Progenitor cell of endocrine pancreas (in vitro differentiated cells): ENCODE measurements at regions not wholly inside any gene's neighbourhood (a gene's known extent, or its start where the extent isn't known, plus 50 kb on each side); places are given as distances from the start of the nearest gene placed in this dataset.

Experiments used
- DNase-seq: peaks from one replicate; pipeline ENCODE4 v3.0.0; 2021; ENCODE audit warnings: low spot score; ENCODE audit not compliant: unreplicated experiment
- H3K27ac Mint-ChIP-seq: 2 replicates; pipeline ENCODE4 v1.8.0; 2021; ENCODE audit warnings: mild to moderate bottlenecking, moderate library complexity, mixed read lengths
- H3K27me3 Mint-ChIP-seq: 2 replicates; pipeline ENCODE4 v1.8.0; 2021; ENCODE audit warnings: mixed read lengths
- H3K36me3 Mint-ChIP-seq: 2 replicates; pipeline ENCODE4 v1.8.0; 2022; ENCODE audit warnings: mixed read lengths; ENCODE audit not compliant: insufficient read depth
- H3K4me1 Mint-ChIP-seq: 2 replicates; pipeline ENCODE4 v1.8.0; 2021; ENCODE audit warnings: low read depth, mixed read lengths
- H3K4me3 Mint-ChIP-seq: 2 replicates; pipeline ENCODE4 v1.8.0; 2021; ENCODE audit warnings: low read depth, mild to moderate bottlenecking, moderate library complexity, mixed read lengths
- H3K9me3 Mint-ChIP-seq: 2 replicates; pipeline ENCODE4 v1.8.0; 2021; ENCODE audit warnings: low read depth, mixed read lengths
- CTCF ChIP-seq: fragments of 200-600 bp; sonication (generic); IDR thresholded peaks from one replicate; pipeline ENCODE4 v1.5.0; 2021; ENCODE audit warnings: antibody characterized with exemption, mild to moderate bottlenecking; ENCODE audit not compliant: unreplicated experiment

- Mint-ChIP-seq H3K27me3 (no peaks in the 10 kb centered on the region), H3K36me3 (no peaks in the 10 kb centered on the region), H3K4me1 (peaks cover 7% of the 10 kb centered on the region), H3K27ac (no peak overlapping the region), H3K4me3 (no peak overlapping the region), H3K9me3 (no peaks in the 10 kb centered on the region)
- no peak for TF ChIP-seq CTCF
- no peak for DNase-seq
Observed at GRCh38 chr9:31608881-31609280, 775.6 kb upstream of the ACO1 start.

GRCh38 chr9:31612336-31613030 lies 772.0 kb upstream of the ACO1 start:
- no peaks in the 10 kb centered on the region for H3K27me3 Mint-ChIP-seq
- no peak overlapping the region for H3K4me3 Mint-ChIP-seq
- H3K9me3 Mint-ChIP-seq: no peaks in the 10 kb centered on the region
- H3K4me1 Mint-ChIP-seq: peaks cover 18% of the 10 kb centered on the region
- no peak for DNase-seq
- H3K36me3 Mint-ChIP-seq: no peaks in the 10 kb centered on the region
- TF ChIP-seq CTCF: no peak
- no peak overlapping the region for H3K27ac Mint-ChIP-seq

- no peak overlapping the region for H3K27ac Mint-ChIP-seq
- no peak for DNase-seq
- no peaks in the 10 kb centered on the region for H3K9me3 Mint-ChIP-seq
- peaks cover 14% of the 10 kb centered on the region for H3K4me1 Mint-ChIP-seq
- no peaks in the 10 kb centered on the region for H3K27me3 Mint-ChIP-seq
- H3K36me3 Mint-ChIP-seq: no peaks in the 10 kb centered on the region
- no peak for TF ChIP-seq CTCF
- no peak overlapping the region for H3K4me3 Mint-ChIP-seq
Observed at GRCh38 chr9:31615966-31616365, 768.5 kb upstream of the ACO1 start.

- peaks cover 6% of the 10 kb centered on the region for H3K9me3 Mint-ChIP-seq
- no peaks in the 10 kb centered on the region for H3K4me1 Mint-ChIP-seq
- H3K27me3 Mint-ChIP-seq: no peaks in the 10 kb centered on the region
- TF ChIP-seq CTCF: no peak
- H3K27ac Mint-ChIP-seq: no peak overlapping the region
- H3K4me3 Mint-ChIP-seq: no peak overlapping the region
- no peaks in the 10 kb centered on the region for H3K36me3 Mint-ChIP-seq
- no peak for DNase-seq
Observed at GRCh38 chr9:31623511-31623910, 760.9 kb upstream of the ACO1 start.

GRCh38 chr9:31629292-31629691 lies 755.2 kb upstream of the ACO1 start:
- H3K36me3 Mint-ChIP-seq: peaks cover 2% of the 10 kb centered on the region
- H3K9me3 Mint-ChIP-seq: peaks cover 9% of the 10 kb centered on the region
- no peak for TF ChIP-seq CTCF
- no peak overlapping the region for H3K27ac Mint-ChIP-seq
- H3K4me1 Mint-ChIP-seq: peaks cover 9% of the 10 kb centered on the region
- no peak overlapping the region for H3K4me3 Mint-ChIP-seq
- no peaks in the 10 kb centered on the region for H3K27me3 Mint-ChIP-seq
- no peak for DNase-seq
